Mammary epithelial cell (primary cell): ENCODE measurements at regions not wholly inside any gene's neighbourhood (a gene's known extent, or its start where the extent isn't known, plus 50 kb on each side); places are given as distances from the start of the nearest gene placed in this dataset.

Source experiments
- CTCF ChIP-seq, 2 donors: IDR thresholded peaks in 1 of 2; conservative IDR thresholded peaks in 1 of 2; 2 replicates each; pipeline ENCODE4 v1.5.1; 2011 to 2012; ENCODE audit warnings: inconsistent platforms in 2 of 2, low read length in 2 of 2, mild to moderate bottlenecking in 2 of 2, control low read depth in 1 of 2, low read depth in 1 of 2; ENCODE audit not compliant: insufficient read depth in 1 of 2; ENCODE audit errors: extremely low read depth in 1 of 2
- EZH2 ChIP-seq: IDR thresholded peaks from 2 replicates; pipeline ENCODE4 v1.6.1; 2012; ENCODE audit warnings: low read length, inconsistent platforms, borderline replicate concordance

- no peak for TF ChIP-seq EZH2
- no peak for TF ChIP-seq CTCF (conservative IDR thresholded peaks at IDR 0.05 in 1 of 2, IDR thresholded peaks at IDR 0.05 in 1 of 2; ENCODE audit: extremely low read depth in 1 of 2, insufficient read depth in 1 of 2, low read depth in 1 of 2, low read length in 2 of 2)
Measured at GRCh38 chr14:34113991-34114390, 163.1 kb upstream of the EGLN3 start.
